HEK293 (cell line): ENCODE measurements at regions not wholly inside any gene's neighbourhood (a gene's known extent, or its start where the extent isn't known, plus 50 kb on each side); places are given as distances from the start of the nearest gene placed in this dataset.

Source experiments
- CTCF ChIA-PET: fragments of 350-600 bp; formaldehyde crosslinking; extraction: SDS; loops from one replicate; lab custom pipeline; 2021; ENCODE audit warnings: antibody characterized with exemption; lab: Yijun Ruan, JAX
- POLR2A ChIA-PET: fragments of 300-600 bp; formaldehyde crosslinking; extraction: SDS; loops from one replicate; lab custom pipeline; 2020; ENCODE audit warnings: antibody characterized with exemption, inconsistent platforms; lab: Yijun Ruan, JAX
- H3K27ac ChIP-seq: fragments of 200-500 bp; sonication (Bioruptor generic); 2 replicates; pipeline ENCODE4 v1.5.1; 2014; ENCODE audit warnings: low read depth, low read length, control low read depth, inconsistent platforms; ENCODE audit errors: extremely low read depth
- H3K36me3 ChIP-seq, 2 experiments: fragments of 200-500 bp in 1 of 2; sonication (Bioruptor generic) in 1 of 2; 1 replicate in 1 of 2; 2 replicates in 1 of 2; pipeline ENCODE4 v1.5.1; 2014 to 2017; ENCODE audit warnings: inconsistent platforms in 2 of 2, low read length in 2 of 2; ENCODE audit not compliant: control insufficient read depth in 2 of 2, insufficient read depth in 1 of 2
- H3K4me1 ChIP-seq: fragments of 200-500 bp; sonication (Bioruptor generic); 2 replicates; pipeline ENCODE4 v1.5.1; 2014; ENCODE audit warnings: mild to moderate bottlenecking, low read length, inconsistent platforms; ENCODE audit not compliant: control insufficient read depth, insufficient read depth
- H3K4me3 ChIP-seq: 2 replicates; pipeline ENCODE4 v1.5.1; 2011; ENCODE audit warnings: low read depth, mild to moderate bottlenecking, control low read depth, low read length, moderate library complexity
- H3K9me3 ChIP-seq: fragments of 200-500 bp; sonication (Bioruptor generic); 2 replicates; pipeline ENCODE4 v1.5.1; 2014; ENCODE audit warnings: low read depth, low read length, inconsistent platforms; ENCODE audit not compliant: control insufficient read depth, insufficient read depth
- ATF2 ChIP-seq: fragments of 450-650 bp; formaldehyde crosslinking; IDR thresholded peaks from 2 replicates; pipeline ENCODE4 v1.5.1; 2016; ENCODE audit warnings: missing biosample characterization, missing genetic modification characterization, low read depth
- FEZF1 ChIP-seq: fragments of 450-650 bp; formaldehyde crosslinking; IDR thresholded peaks from 2 replicates; pipeline ENCODE4 v1.5.1; 2016; ENCODE audit warnings: missing biosample characterization, missing genetic modification characterization
- KLF7 ChIP-seq: fragments of 450-650 bp; formaldehyde crosslinking; IDR thresholded peaks from 2 replicates; pipeline ENCODE4 v1.5.1; 2016; ENCODE audit warnings: missing biosample characterization, missing genetic modification characterization, borderline replicate concordance
- PRDM2 ChIP-seq: fragments of 450-650 bp; formaldehyde crosslinking; IDR thresholded peaks from 2 replicates; pipeline ENCODE4 v1.5.1; 2016; ENCODE audit warnings: missing biosample characterization, missing genetic modification characterization, borderline replicate concordance
- SETDB1 ChIP-seq: IDR thresholded peaks from one replicate; pipeline ENCODE4 v1.6.1; 2017; ENCODE audit warnings: mild to moderate bottlenecking, low read length, moderate library complexity, mixed read lengths; ENCODE audit not compliant: insufficient read length
- TSHZ1 ChIP-seq: fragments of 450-650 bp; formaldehyde crosslinking; IDR thresholded peaks from 2 replicates; pipeline ENCODE4 v1.5.1; 2016; ENCODE audit warnings: missing biosample characterization, missing genetic modification characterization, borderline replicate concordance
- ZBTB49 ChIP-seq: fragments of 450-650 bp; formaldehyde crosslinking; IDR thresholded peaks from 2 replicates; pipeline ENCODE4 v1.5.1; 2016; ENCODE audit warnings: missing biosample characterization, missing genetic modification characterization, low read depth
- ZFHX2 ChIP-seq: fragments of 450-650 bp; formaldehyde crosslinking; conservative IDR thresholded peaks from 2 replicates; pipeline ENCODE4 v1.5.1; 2016; ENCODE audit warnings: missing biosample characterization, missing genetic modification characterization
- ZNF146 ChIP-seq: fragments of 450-650 bp; formaldehyde crosslinking; IDR thresholded peaks from 2 replicates; pipeline ENCODE4 v1.5.1; 2016; ENCODE audit warnings: missing biosample characterization, missing genetic modification characterization
- ZNF16 ChIP-seq: fragments of 450-650 bp; formaldehyde crosslinking; IDR thresholded peaks from 2 replicates; pipeline ENCODE4 v1.5.1; 2016; ENCODE audit warnings: low read depth, missing biosample characterization, missing genetic modification characterization
- ZNF169 ChIP-seq: fragments of 450-650 bp; formaldehyde crosslinking; IDR thresholded peaks from 2 replicates; pipeline ENCODE4 v1.5.1; 2016; ENCODE audit warnings: missing biosample characterization, missing genetic modification characterization
- ZNF184 ChIP-seq: fragments of 450-650 bp; IDR thresholded peaks from 2 replicates; pipeline ENCODE4 v1.5.1; 2018; ENCODE audit warnings: missing biosample characterization, mild to moderate bottlenecking, missing genetic modification characterization
- ZNF449 ChIP-seq: fragments of 450-650 bp; formaldehyde crosslinking; IDR thresholded peaks from 2 replicates; pipeline ENCODE4 v1.5.1; 2017; ENCODE audit warnings: missing biosample characterization, mild to moderate bottlenecking, missing genetic modification characterization, moderate library complexity
- ZNF514 ChIP-seq: fragments of 450-650 bp; formaldehyde crosslinking; IDR thresholded peaks from 2 replicates; pipeline ENCODE4 v1.5.1; 2016; ENCODE audit warnings: missing biosample characterization, missing genetic modification characterization
- ZNF555 ChIP-seq: fragments of 450-650 bp; formaldehyde crosslinking; conservative IDR thresholded peaks from 2 replicates; pipeline ENCODE4 v1.5.1; 2017; ENCODE audit warnings: missing biosample characterization, mild to moderate bottlenecking, missing genetic modification characterization, inconsistent platforms
- ZNF629 ChIP-seq: fragments of 450-650 bp; formaldehyde crosslinking; IDR thresholded peaks from 2 replicates; pipeline ENCODE4 v1.5.1; 2017; ENCODE audit warnings: missing biosample characterization, missing genetic modification characterization
- ZNF664 ChIP-seq: fragments of 450-650 bp; formaldehyde crosslinking; IDR thresholded peaks from 2 replicates; pipeline ENCODE4 v1.5.1; 2016; ENCODE audit warnings: missing biosample characterization, missing genetic modification characterization

GRCh38 chr16:51932317-51932716 is 614.6 kb downstream of the TOX3 start:
- POLR2A ChIA-PET, result no interaction called here
- CTCF ChIA-PET, result interaction anchor here (0.7 kb wide), 1 partner anchor 11 kb away, joined by 4 read pairs; no protein-coding TSS in a partner anchor
- TF ChIP-seq ZNF169 (tag by site-specific recombination) (no peak), ZNF514 (no peak), FEZF1 (tag by site-specific recombination) (no peak), ZBTB49 (tag by site-specific recombination) (no peak), ZNF555 (tag by site-specific recombination) (no peak), PRDM2 (tag by site-specific recombination) (no peak)
- TF ChIP-seq, all 188 proteins: peak for 0
- Histone ChIP-seq H3K36me3 (no peaks in the 10 kb centered on the region), H3K4me1 (no peaks in the 10 kb centered on the region), H3K27ac (no peak overlapping the region), H3K9me3 (no peaks in the 10 kb centered on the region), H3K4me3 (no peak overlapping the region)

- Histone ChIP-seq H3K9me3 (no peaks in the 10 kb centered on the region), H3K4me1 (no peaks in the 10 kb centered on the region), H3K36me3 (no peaks in the 10 kb centered on the region), H3K27ac (no peak overlapping the region), H3K4me3 (no peak overlapping the region)
- CTCF ChIA-PET, result interaction anchor here (1.0 kb wide), 1 partner anchor 40 kb away, joined by 3 read pairs; no protein-coding TSS in a partner anchor
- POLR2A ChIA-PET, result no interaction called here
- no peak for TF ChIP-seq TSHZ1 (tag by site-specific recombination)
- TF ChIP-seq ZFHX2 (tag by site-specific recombination), result no peak
- no peak for TF ChIP-seq ZNF146 (tag by site-specific recombination)
- no peak for TF ChIP-seq ZNF664 (tag by site-specific recombination)
- no peak for TF ChIP-seq SETDB1
- TF ChIP-seq ZNF629 (tag by site-specific recombination), result no peak
- TF ChIP-seq ATF2, result no peak
- TF ChIP-seq ZNF184 (tag by site-specific recombination), result no peak
- TF ChIP-seq ZNF449 (tag by site-specific recombination), result no peak
- no peak for TF ChIP-seq ZNF16 (tag by site-specific recombination)
- no peak for TF ChIP-seq KLF7 (tag by site-specific recombination)
These were observed 615.3 kb downstream of the TOX3 start for GRCh38 chr16:51931653-51932052.
